ENCODE measurements at regions not wholly inside any gene's neighbourhood (a gene's known extent, or its start where the extent isn't known, plus 50 kb on each side); places are given as distances from the start of the nearest gene placed in this dataset.

DNA sequence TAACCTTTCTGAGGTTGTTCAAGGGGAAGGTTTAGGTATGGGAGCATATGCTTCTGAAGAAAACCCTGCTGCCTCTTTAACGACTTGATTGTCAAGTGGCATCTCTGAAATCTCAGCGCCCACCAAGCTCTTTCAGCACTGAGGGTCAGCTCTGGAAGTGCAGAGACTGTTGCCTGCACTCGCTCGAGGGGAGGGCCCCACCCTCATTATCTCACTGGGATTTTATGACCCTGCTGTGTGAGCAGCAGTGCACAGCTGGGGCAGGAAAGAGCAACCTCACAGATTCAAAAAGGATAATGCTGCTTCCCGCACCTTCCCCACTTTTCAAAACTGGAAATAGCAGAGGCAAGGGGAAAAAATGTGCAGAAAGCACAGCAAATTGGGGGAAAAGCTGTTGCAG is 56.9 kb upstream of the SPRED2 start:
- H3K27me3 ChIP-seq (replicated peaks in 1 of 4; ENCODE audit: control insufficient read depth in 3 of 4, extremely low read depth in 1 of 4, insufficient read depth in 3 of 4, low read length in 3 of 4): no peaks in the 10 kb centered on the region
- no peak overlapping the region for H3K9ac ChIP-seq (replicated peaks in 1 of 4; ENCODE audit: extremely low read depth in 1 of 4, low read depth in 3 of 4, low read length in 3 of 4)
- no peak overlapping the region for H3K27ac ChIP-seq (ENCODE audit: low read depth, low read length)
- POLR2A ChIA-PET (ENCODE audit: partially characterized antibody): no interaction called here
- no peak overlapping the region for H3K4ac ChIP-seq (replicated peaks; ENCODE audit: insufficient read length, low read depth, low read length)
- H3K56ac ChIP-seq (replicated peaks; ENCODE audit: insufficient read length, low read depth, low read length): no peak overlapping the region
- H4K8ac ChIP-seq (ENCODE audit: extremely low read depth, insufficient read depth, low read length): no peak overlapping the region
- FAIRE-seq: no peak
- H4K91ac ChIP-seq (replicated peaks; ENCODE audit: insufficient read length, low read length): no peak overlapping the region
- no peak overlapping the region for H3K4me3 ChIP-seq (ENCODE audit: extremely low read depth in 1 of 4, insufficient read depth in 2 of 4, low read depth in 3 of 4, low read length in 4 of 4)
- peak overlapping the region; percentile 53; the same call in 1 of the 2 replicates for H2AFZ ChIP-seq (ENCODE audit: low read length)
- H3K9me3 ChIP-seq (ENCODE audit: insufficient read depth in 2 of 2, low read depth in 1 of 2, low read length in 1 of 2): no peaks in the 10 kb centered on the region
- H2AK5ac ChIP-seq (ENCODE audit: low read depth, low read length): no peak overlapping the region
- no peak for TF ChIP-seq CBX5 (IDR thresholded peaks at IDR 0.05; ENCODE audit: low read depth, low read length)
- WGBS, 2 experiments (ENCODE audit: extremely low coverage in 1 of 2, insufficient coverage in 1 of 2, insufficient read length in 1 of 2, insufficient replicate concordance in 2 of 2, low coverage in 1 of 2, low lambda C conversion rate in 2 of 2, missing lambda C conversion rate in 1 of 2): 67% methylated on average over 5 of the region's 5 CpGs; no CpG with 5 or more reads in 1 of the 2 experiments
- no peak overlapping the region for H3K18ac ChIP-seq (ENCODE audit: extremely low read depth, low read length)
- no peak overlapping the region for H4K5ac ChIP-seq (ENCODE audit: insufficient read length, low read depth, low read length)
- H2BK15ac ChIP-seq (ENCODE audit: low read length): no peak overlapping the region
- H2BK12ac ChIP-seq (ENCODE audit: low read depth, low read length): no peak overlapping the region
- H2BK5ac ChIP-seq (ENCODE audit: low read depth, low read length): no peak overlapping the region
- H2BK20ac ChIP-seq (ENCODE audit: low read length): no peak overlapping the region
- no peak overlapping the region; a peak in 1 of 4 replicates for H3K4me2 ChIP-seq (ENCODE audit: insufficient read depth in 1 of 2, low read depth in 2 of 2, low read length in 2 of 2)
- H3K36me3 ChIP-seq (ENCODE audit: control insufficient read depth in 2 of 4, insufficient read depth in 4 of 4, low read length in 3 of 4): no peaks in the 10 kb centered on the region
- DNase-seq (ENCODE audit: low read depth in 1 of 2, low spot score in 2 of 2): no peak
- H4K20me1 ChIP-seq (replicated peaks in 1 of 2; ENCODE audit: control insufficient read depth in 1 of 2, insufficient read depth in 2 of 2, low read length in 2 of 2): no peaks in the 10 kb centered on the region
- H3K14ac ChIP-seq (ENCODE audit: insufficient read length): no peak overlapping the region
- no peak overlapping the region for H3K23ac ChIP-seq (ENCODE audit: insufficient read length)
- H3K23me2 ChIP-seq (ENCODE audit: low read depth, low read length): no peaks in the 10 kb centered on the region
- CTCF ChIA-PET (ENCODE audit: partially characterized antibody): interaction anchor here (1.0 kb wide), 1 partner anchor 14 kb away, joined by 3 read pairs; no protein-coding TSS in a partner anchor
- no peak overlapping the region for H2BK120ac ChIP-seq (replicated peaks; ENCODE audit: low read depth, low read length)
- H3K4me1 ChIP-seq (replicated peaks in 1 of 4; ENCODE audit: control insufficient read depth in 3 of 4, insufficient read depth in 4 of 4, low read length in 3 of 4): peaks cover 0 to 7% (median 0%) of the 10 kb centered on the region in 4 experiments; a peak in 1 of 7 replicates
- H3K79me2 ChIP-seq (ENCODE audit: control insufficient read depth in 1 of 2, insufficient read depth in 2 of 2, low read length in 2 of 2): no peaks in the 10 kb centered on the region
- H3K79me1 ChIP-seq (ENCODE audit: low read depth, low read length): no peaks in the 10 kb centered on the region
